Spinal cord (tissue), 9 donors: ENCODE measurements at regions not wholly inside any gene's neighbourhood (a gene's known extent, or its start where the extent isn't known, plus 50 kb on each side); places are given as distances from the start of the nearest gene placed in this dataset.
A peak's percentile ranks its signal among the peaks of the same experiment; 100 is the strongest.

Source experiments
- DNase-seq, 6 donors: peaks; one replicate each; pipeline versions ENCODE4 v3.0.0 to v3.0.0-alpha.2; 2013 to 2015; ENCODE audit warnings: low spot score in 6 of 6, low read depth in 4 of 6
- H3K27ac ChIP-seq: one replicate; pipeline ENCODE4 v1.5.1; 2013; ENCODE audit warnings: low read depth, low read length, control low read depth
- H3K27me3 ChIP-seq: one replicate; pipeline ENCODE4 v1.6.1; 2013; ENCODE audit warnings: low read length; ENCODE audit not compliant: control insufficient read depth, insufficient read depth
- H3K36me3 ChIP-seq: one replicate; pipeline ENCODE4 v1.6.1; 2013; ENCODE audit warnings: low read length; ENCODE audit not compliant: control insufficient read depth, insufficient read depth
- H3K4me1 ChIP-seq: one replicate; pipeline ENCODE4 v1.6.1; 2013; ENCODE audit warnings: low read length; ENCODE audit not compliant: control insufficient read depth, insufficient read depth
- H3K4me3 ChIP-seq: one replicate; pipeline ENCODE4 v1.5.1; 2013; ENCODE audit warnings: low read depth, low read length, control low read depth
- H3K9me3 ChIP-seq: one replicate; pipeline ENCODE4 v1.6.1; 2013; ENCODE audit warnings: low read length; ENCODE audit not compliant: control insufficient read depth, insufficient read depth
- WGBS: methylation state at CpG from one replicate; pipeline ENCODE4 v1.1.5; 2013; ENCODE audit warnings: missing lambda C conversion rate; ENCODE audit not compliant: insufficient coverage; 5-methylcytosine and 5-hydroxymethylcytosine counted together
- donor health status: healthy.

GRCh38 chr20:7432612-7433011 is 507.6 kb downstream of the HAO1 start:
- peaks cover 1% of the 10 kb centered on the region for H3K9me3 ChIP-seq
- no peaks in the 10 kb centered on the region for H3K4me1 ChIP-seq
- no peaks in the 10 kb centered on the region for H3K27me3 ChIP-seq
- 78% methylated on average over 6 of the region's 7 CpGs for WGBS
- H3K4me3 ChIP-seq, result no peak overlapping the region
- H3K27ac ChIP-seq, result no peak overlapping the region
- no peak for DNase-seq
- no peaks in the 10 kb centered on the region for H3K36me3 ChIP-seq

- peaks cover 3% of the 10 kb centered on the region for H3K9me3 ChIP-seq
- 100% methylated on average over 1 of the region's 3 CpGs for WGBS
- H3K36me3 ChIP-seq, result no peaks in the 10 kb centered on the region
- H3K4me3 ChIP-seq, result no peak overlapping the region
- no peaks in the 10 kb centered on the region for H3K27me3 ChIP-seq
- DNase-seq, result no peak
- H3K27ac ChIP-seq, result no peak overlapping the region
- H3K4me1 ChIP-seq, result no peaks in the 10 kb centered on the region
Observed at GRCh38 chr20:7437311-7437710, 502.9 kb downstream of the HAO1 start.

- Histone ChIP-seq H3K27me3 (no peaks in the 10 kb centered on the region), H3K9me3 (no peaks in the 10 kb centered on the region), H3K4me1 (no peaks in the 10 kb centered on the region), H3K36me3 (no peaks in the 10 kb centered on the region), H3K4me3 (no peak overlapping the region), H3K27ac (no peak overlapping the region)
- DNase-seq, result no peak
- no CpG with 5 or more reads among the region's 1 CpG for WGBS
Observed at GRCh38 chr20:7449269-7449668, 491.0 kb downstream of the HAO1 start.

GRCh38 chr20:7452890-7453289 is 487.4 kb downstream of the HAO1 start:
- no peak overlapping the region for H3K4me3 ChIP-seq
- no peak overlapping the region for H3K27ac ChIP-seq
- no peaks in the 10 kb centered on the region for H3K9me3 ChIP-seq
- no peaks in the 10 kb centered on the region for H3K4me1 ChIP-seq
- no peaks in the 10 kb centered on the region for H3K36me3 ChIP-seq
- no CpG with 5 or more reads among the region's 2 CpGs for WGBS
- H3K27me3 ChIP-seq, result no peaks in the 10 kb centered on the region
- DNase-seq, result no peak

GRCh38 chr20:7454047-7454446 is 486.2 kb downstream of the HAO1 start:
- no peaks in the 10 kb centered on the region for H3K4me1 ChIP-seq
- H3K9me3 ChIP-seq, result no peaks in the 10 kb centered on the region
- H3K27ac ChIP-seq, result no peak overlapping the region
- H3K36me3 ChIP-seq, result no peaks in the 10 kb centered on the region
- H3K4me3 ChIP-seq, result no peak overlapping the region
- DNase-seq, result no peak
- WGBS, result no CpG with 5 or more reads among the region's 2 CpGs
- no peaks in the 10 kb centered on the region for H3K27me3 ChIP-seq

GRCh38 chr20:7458459-7458858 is 481.8 kb downstream of the HAO1 start:
- H3K4me3 ChIP-seq, result no peak overlapping the region
- H3K27me3 ChIP-seq, result no peaks in the 10 kb centered on the region
- H3K4me1 ChIP-seq, result no peaks in the 10 kb centered on the region
- H3K36me3 ChIP-seq, result no peaks in the 10 kb centered on the region
- DNase-seq, result no peak
- no peaks in the 10 kb centered on the region for H3K9me3 ChIP-seq
- WGBS, result no CpG with 5 or more reads among the region's 3 CpGs
- no peak overlapping the region for H3K27ac ChIP-seq

- H3K27me3 ChIP-seq, result no peaks in the 10 kb centered on the region
- H3K4me1 ChIP-seq, result no peaks in the 10 kb centered on the region
- H3K4me3 ChIP-seq, result no peak overlapping the region
- peak in 4 of 6 donors; percentile 3 to 69 (median 26) for DNase-seq
- no peak overlapping the region for H3K27ac ChIP-seq
- H3K36me3 ChIP-seq, result no peaks in the 10 kb centered on the region
- no CpG with 5 or more reads among the region's 1 CpG for WGBS
- no peaks in the 10 kb centered on the region for H3K9me3 ChIP-seq
Observed at GRCh38 chr20:7459083-7459482, 481.2 kb downstream of the HAO1 start.

GRCh38 chr20:7463290-7463689 is 477.0 kb downstream of the HAO1 start:
- no peaks in the 10 kb centered on the region for H3K27me3 ChIP-seq
- H3K4me1 ChIP-seq, result no peaks in the 10 kb centered on the region
- no peaks in the 10 kb centered on the region for H3K9me3 ChIP-seq
- DNase-seq, result no peak
- no peaks in the 10 kb centered on the region for H3K36me3 ChIP-seq
- WGBS, result no CpG with 5 or more reads among the region's 1 CpG
- H3K4me3 ChIP-seq, result no peak overlapping the region
- no peak overlapping the region for H3K27ac ChIP-seq

GRCh38 chr20:7470912-7471311 is 469.3 kb downstream of the HAO1 start:
- 100% methylated on average over 1 of the region's 2 CpGs for WGBS
- H3K27ac ChIP-seq, result no peak overlapping the region
- no peak for DNase-seq
- H3K27me3 ChIP-seq, result no peaks in the 10 kb centered on the region
- H3K9me3 ChIP-seq, result no peaks in the 10 kb centered on the region
- H3K4me3 ChIP-seq, result no peak overlapping the region
- no peaks in the 10 kb centered on the region for H3K4me1 ChIP-seq
- no peaks in the 10 kb centered on the region for H3K36me3 ChIP-seq

GRCh38 chr20:7490288-7490687 is 450.0 kb downstream of the HAO1 start:
- no peak overlapping the region for H3K27ac ChIP-seq
- H3K4me3 ChIP-seq, result no peak overlapping the region
- no peaks in the 10 kb centered on the region for H3K4me1 ChIP-seq
- no peaks in the 10 kb centered on the region for H3K36me3 ChIP-seq
- no peaks in the 10 kb centered on the region for H3K9me3 ChIP-seq
- no peaks in the 10 kb centered on the region for H3K27me3 ChIP-seq
- DNase-seq, result no peak
